ENCODE measurements at regions not wholly inside any gene's neighbourhood (a gene's known extent, or its start where the extent isn't known, plus 50 kb on each side); places are given as distances from the start of the nearest gene placed in this dataset.

DNA sequence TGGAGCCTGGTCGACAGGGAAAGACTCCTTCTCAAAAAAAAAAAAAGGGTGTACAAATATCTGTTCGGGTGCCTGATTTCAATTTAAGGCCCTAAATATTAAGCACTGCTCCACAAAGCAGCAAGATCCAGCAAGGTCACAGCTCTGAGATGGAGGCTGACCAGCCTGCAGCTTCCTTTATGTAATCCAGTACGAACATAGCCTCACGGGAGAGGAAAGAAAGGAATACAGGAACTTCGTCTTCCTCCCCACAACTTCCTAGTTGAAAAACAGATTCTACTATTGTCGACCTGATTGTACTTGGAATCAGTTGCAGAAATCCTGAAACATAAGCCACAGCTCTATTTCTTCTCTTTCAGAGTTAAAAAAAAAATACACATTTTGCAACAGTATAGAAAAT lies 53.5 kb upstream of the TBC1D9 start:
- Histone ChIP-seq H3K4me2 (replicated peaks; ENCODE audit: extremely low read depth, low read length, poor library complexity, severe bottlenecking) (peak overlapping the region; percentile 33), H3K27ac (ENCODE audit: low read depth in 1 of 2, low read length in 2 of 2) (peak overlapping the region; percentile 61 to 84)
- peak overlapping the region; percentile 60 to 92 (median 87) for H3K27ac Mint-ChIP-seq

GRCh38 chr4:140808256-140808655 lies 52.1 kb upstream of the TBC1D9 start:
- no peaks in the 10 kb centered on the region for H3K36me3 ChIP-seq (replicated peaks in 1 of 2; ENCODE audit: control insufficient read depth in 1 of 2, insufficient read depth in 2 of 2, low read length in 2 of 2)
- Mint-ChIP-seq H3K4me1 (peaks cover 56% of the 10 kb centered on the region), H3K4me3 (peak overlapping the region in 1 of 2 donors; percentile 35), H3K9me3 (peaks cover 0 to 3% (median 0%) of the 10 kb centered on the region in 7 donors), H3K27ac (peak overlapping the region; percentile 82 to 92 (median 90)), H3K36me3 (no peaks in the 10 kb centered on the region), H3K27me3 (ENCODE audit: low read depth in 3 of 3) (peaks cover 0 to 8% (median 1%) of the 10 kb centered on the region in 3 donors)
- peak overlapping the region; percentile 55 for H3K4me2 ChIP-seq (replicated peaks; ENCODE audit: extremely low read depth, low read length, poor library complexity, severe bottlenecking)
- no peak overlapping the region for H2AFZ ChIP-seq (ENCODE audit: insufficient read depth, low read depth, low read length, poor library complexity, severe bottlenecking)
- TF ChIP-seq CTCF (IDR thresholded peaks at IDR 0.05) = no peak
- peak overlapping the region; percentile 61 to 84 for H3K27ac ChIP-seq (ENCODE audit: low read depth in 1 of 2, low read length in 2 of 2)
- 96% methylated on average over 4 of the region's 7 CpGs for WGBS (ENCODE audit: insufficient coverage)
- no peaks in the 10 kb centered on the region for H3K9me3 ChIP-seq (replicated peaks in 1 of 2; ENCODE audit: control insufficient read depth in 1 of 2, insufficient read depth in 1 of 2, low read length in 2 of 2)
- no peak for DNase-seq
- intact Hi-C loops (cut with micrococcal nuclease) = loop anchor here in 1 of 2 donors (10.0 kb wide), 1 partner anchor 53 kb away; the partner anchor contains the start of gene TBC1D9
- H3K9ac ChIP-seq (ENCODE audit: insufficient read depth, low read length, poor library complexity, severe bottlenecking) = no peak overlapping the region
- H4K20me1 ChIP-seq (ENCODE audit: insufficient read depth, low read length) = no peaks in the 10 kb centered on the region
- H3K4me1 ChIP-seq (ENCODE audit: control insufficient read depth in 1 of 2, insufficient read depth in 2 of 2, low read length in 2 of 2) = peaks cover 51 to 55% of the 10 kb centered on the region in 2 donors
- H3K79me2 ChIP-seq (ENCODE audit: insufficient read depth, low read length) = no peaks in the 10 kb centered on the region
- H3K4me3 ChIP-seq (replicated peaks in 1 of 3; ENCODE audit: low read depth in 2 of 3, low read length in 3 of 3) = peak overlapping the region in 1 of 3 experiments; percentile 31
- no peaks in the 10 kb centered on the region for H3K27me3 ChIP-seq (ENCODE audit: control insufficient read depth in 2 of 2, insufficient read depth in 2 of 2, low read length in 2 of 2)

More for the DNA sequence above, 53.5 kb upstream of the TBC1D9 start:
- Mint-ChIP-seq H3K9me3 (peaks cover 0 to 3% (median 0%) of the 10 kb centered on the region in 7 donors), H3K27me3 (ENCODE audit: low read depth in 3 of 3) (peaks cover 0 to 8% (median 1%) of the 10 kb centered on the region in 3 donors), H3K36me3 (no peaks in the 10 kb centered on the region), H3K4me3 (peak overlapping the region in 1 of 2 donors; percentile 76), H3K4me1 (peaks cover 55% of the 10 kb centered on the region)
- Histone ChIP-seq H3K9ac (ENCODE audit: insufficient read depth, low read length, poor library complexity, severe bottlenecking) (no peak overlapping the region), H4K20me1 (ENCODE audit: insufficient read depth, low read length) (no peaks in the 10 kb centered on the region), H2AFZ (ENCODE audit: insufficient read depth, low read depth, low read length, poor library complexity, severe bottlenecking) (no peak overlapping the region), H3K79me2 (ENCODE audit: insufficient read depth, low read length) (no peaks in the 10 kb centered on the region), H3K36me3 (replicated peaks in 1 of 2; ENCODE audit: control insufficient read depth in 1 of 2, insufficient read depth in 2 of 2, low read length in 2 of 2) (no peaks in the 10 kb centered on the region), H3K4me3 (replicated peaks in 1 of 3; ENCODE audit: low read depth in 2 of 3, low read length in 3 of 3) (peak overlapping the region in 1 of 3 experiments; percentile 1), H3K27me3 (ENCODE audit: control insufficient read depth in 2 of 2, insufficient read depth in 2 of 2, low read length in 2 of 2) (no peaks in the 10 kb centered on the region), H3K9me3 (replicated peaks in 1 of 2; ENCODE audit: control insufficient read depth in 1 of 2, insufficient read depth in 1 of 2, low read length in 2 of 2) (no peaks in the 10 kb centered on the region), H3K4me1 (ENCODE audit: control insufficient read depth in 1 of 2, insufficient read depth in 2 of 2, low read length in 2 of 2) (peaks cover 51 to 53% of the 10 kb centered on the region in 2 donors)
- no peak for TF ChIP-seq CTCF (IDR thresholded peaks at IDR 0.05)
- peak; percentile 28 to 62 (median 51) for DNase-seq
- WGBS (ENCODE audit: insufficient coverage) = 7% methylated on average over 4 of the region's 6 CpGs
- intact Hi-C loops (cut with micrococcal nuclease) = loop anchor here in 1 of 2 donors (10.0 kb wide), 1 partner anchor 55 kb away; the partner anchor contains the start of gene TBC1D9
